ENCODE measurements at regions not wholly inside any gene's neighbourhood (a gene's known extent, or its start where the extent isn't known, plus 50 kb on each side); places are given as distances from the start of the nearest gene placed in this dataset.

GRCh38 chr9:80635065-80635464, 1054.3 kb downstream of the TLE1 start:
- ChIA-PET POLR2A (no interaction called here), CTCF (ENCODE audit: low intra/inter-chr PET ratio, low total read pairs) (no interaction called here)
- 2% methylated on average over 1 of the region's 1 CpG for WGBS (ENCODE audit: low lambda C conversion rate)
- no peak for FAIRE-seq
- no peak for DNase-seq (ENCODE audit: low spot score)
- Histone ChIP-seq H4K20me1 (ENCODE audit: insufficient read depth, low read length) (no peaks in the 10 kb centered on the region), H3K36me3 (replicated peaks in 1 of 2; ENCODE audit: control insufficient read depth in 1 of 2, insufficient read depth in 2 of 2, low read length in 2 of 2) (no peaks in the 10 kb centered on the region), H3K9me3 (ENCODE audit: low read length) (peaks cover 42% of the 10 kb centered on the region; the same call in 1 of the 2 replicates), H3K4me2 (ENCODE audit: low read depth, low read length) (no peak overlapping the region), H2AFZ (ENCODE audit: low read length) (no peak overlapping the region), H3K27me3 (ENCODE audit: control insufficient read depth in 1 of 2, insufficient read depth in 2 of 2, low read length in 2 of 2) (no peaks in the 10 kb centered on the region), H3K27ac (ENCODE audit: extremely low read length, insufficient read depth, low read length) (no peak overlapping the region), H3K79me2 (ENCODE audit: insufficient read depth, low read length) (no peaks in the 10 kb centered on the region), H3K4me3 (replicated peaks in 1 of 3; ENCODE audit: insufficient read depth in 1 of 3, low read depth in 2 of 3, low read length in 3 of 3) (no peak overlapping the region), H3K9ac (ENCODE audit: insufficient read depth, low read depth, low read length) (no peak overlapping the region), H3K4me1 (ENCODE audit: insufficient read depth, low read length) (no peaks in the 10 kb centered on the region)
- peak; percentile 94 for TF ChIP-seq ZNF317 (CRISPR knock-in tag; IDR thresholded peaks at IDR 0.05)
- TF ChIP-seq, protein P1, sequence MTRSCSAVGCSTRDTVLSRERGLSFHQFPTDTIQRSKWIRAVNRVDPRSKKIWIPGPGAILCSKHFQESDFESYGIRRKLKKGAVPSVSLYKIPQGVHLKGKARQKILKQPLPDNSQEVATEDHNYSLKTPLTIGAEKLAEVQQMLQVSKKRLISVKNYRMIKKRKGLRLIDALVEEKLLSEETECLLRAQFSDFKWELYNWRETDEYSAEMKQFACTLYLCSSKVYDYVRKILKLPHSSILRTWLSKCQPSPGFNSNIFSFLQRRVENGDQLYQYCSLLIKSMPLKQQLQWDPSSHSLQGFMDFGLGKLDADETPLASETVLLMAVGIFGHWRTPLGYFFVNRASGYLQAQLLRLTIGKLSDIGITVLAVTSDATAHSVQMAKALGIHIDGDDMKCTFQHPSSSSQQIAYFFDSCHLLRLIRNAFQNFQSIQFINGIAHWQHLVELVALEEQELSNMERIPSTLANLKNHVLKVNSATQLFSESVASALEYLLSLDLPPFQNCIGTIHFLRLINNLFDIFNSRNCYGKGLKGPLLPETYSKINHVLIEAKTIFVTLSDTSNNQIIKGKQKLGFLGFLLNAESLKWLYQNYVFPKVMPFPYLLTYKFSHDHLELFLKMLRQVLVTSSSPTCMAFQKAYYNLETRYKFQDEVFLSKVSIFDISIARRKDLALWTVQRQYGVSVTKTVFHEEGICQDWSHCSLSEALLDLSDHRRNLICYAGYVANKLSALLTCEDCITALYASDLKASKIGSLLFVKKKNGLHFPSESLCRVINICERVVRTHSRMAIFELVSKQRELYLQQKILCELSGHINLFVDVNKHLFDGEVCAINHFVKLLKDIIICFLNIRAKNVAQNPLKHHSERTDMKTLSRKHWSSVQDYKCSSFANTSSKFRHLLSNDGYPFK (CRISPR knock-in tag; IDR thresholded peaks at IDR 0.05; ENCODE audit: borderline replicate concordance): no peak
- in situ Hi-C loops (cut with HindIII; ENCODE audit: extremely low pct_ligation_motif_present, low pct_unique_long_range_greater_than_20kb): no loop called here
- no TSS peak for BruUV-seq (replicated peaks)
- intact Hi-C loops (cut with micrococcal nuclease; ENCODE audit: unreplicated experiment): no loop called here
- no peak for ATAC-seq

DNA sequence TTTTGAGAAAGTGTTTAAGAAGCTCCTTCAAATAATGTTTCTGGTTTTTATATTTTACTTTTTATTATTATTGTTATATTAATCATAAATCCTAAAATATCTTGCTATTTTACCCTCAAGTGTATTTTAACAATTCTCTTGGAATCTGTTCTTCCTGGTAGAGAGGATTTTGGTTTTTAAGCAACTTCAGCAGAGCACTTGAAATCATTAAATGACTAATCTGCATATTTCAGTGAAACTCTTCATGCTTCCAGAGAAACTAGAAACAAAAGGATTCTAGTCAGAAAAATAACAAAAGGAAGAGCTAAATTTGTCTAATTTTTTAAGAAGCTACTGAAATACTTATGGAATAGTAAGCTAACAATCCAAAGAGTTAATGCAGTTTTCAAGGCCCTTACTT, 1057.3 kb downstream of the TLE1 start:
- TF ChIP-seq MAFF (IDR thresholded peaks at IDR 0.05; ENCODE audit: low read depth, low read length) (no peak), REST (IDR thresholded peaks at IDR 0.05; ENCODE audit: borderline replicate concordance in 1 of 2, low read depth in 1 of 2, low read length in 2 of 2) (no peak), TCF7 (IDR thresholded peaks at IDR 0.05; ENCODE audit: low read depth) (no peak), MXI1 (IDR thresholded peaks at IDR 0.05; ENCODE audit: borderline replicate concordance, low read depth, low read length) (no peak), KAT8 (CRISPR knock-in tag; IDR thresholded peaks at IDR 0.05) (no peak), HMG20A (CRISPR knock-in tag; IDR thresholded peaks at IDR 0.05; ENCODE audit: borderline replicate concordance) (no peak), ELF4 (CRISPR knock-in tag; IDR thresholded peaks at IDR 0.05; ENCODE audit: borderline replicate concordance) (no peak), ZMAT3 (CRISPR knock-in tag; conservative IDR thresholded peaks at IDR 0.05) (no peak)
- Histone ChIP-seq H3K27ac (ENCODE audit: extremely low read length, insufficient read depth, low read length) (no peak overlapping the region), H3K4me1 (ENCODE audit: insufficient read depth, low read length) (no peaks in the 10 kb centered on the region), H3K9me3 (ENCODE audit: low read length) (peaks cover 29% of the 10 kb centered on the region; the same call in 1 of the 2 replicates), H3K9ac (ENCODE audit: insufficient read depth, low read depth, low read length) (no peak overlapping the region), H2AFZ (ENCODE audit: low read length) (no peak overlapping the region), H4K20me1 (ENCODE audit: insufficient read depth, low read length) (no peaks in the 10 kb centered on the region), H3K79me2 (ENCODE audit: insufficient read depth, low read length) (no peaks in the 10 kb centered on the region), H3K27me3 (ENCODE audit: control insufficient read depth in 1 of 2, insufficient read depth in 2 of 2, low read length in 2 of 2) (no peaks in the 10 kb centered on the region), H3K36me3 (replicated peaks in 1 of 2; ENCODE audit: control insufficient read depth in 1 of 2, insufficient read depth in 2 of 2, low read length in 2 of 2) (no peaks in the 10 kb centered on the region), H3K4me3 (replicated peaks in 1 of 3; ENCODE audit: insufficient read depth in 1 of 3, low read depth in 2 of 3, low read length in 3 of 3) (no peak overlapping the region), H3K4me2 (ENCODE audit: low read depth, low read length) (no peak overlapping the region)
- FAIRE-seq (no peak), ATAC-seq (no peak), DNase-seq (ENCODE audit: low spot score) (no peak)
- intact Hi-C loops (cut with micrococcal nuclease; ENCODE audit: unreplicated experiment): no loop called here
- ChIA-PET CTCF (ENCODE audit: low intra/inter-chr PET ratio, low total read pairs) (no interaction called here), POLR2A (no interaction called here)
- in situ Hi-C loops (cut with HindIII; ENCODE audit: extremely low pct_ligation_motif_present, low pct_unique_long_range_greater_than_20kb): no loop called here
- BruUV-seq (replicated peaks): no TSS peak
